VCaP (cell line): ENCODE measurements at regions not wholly inside any gene's neighbourhood (a gene's known extent, or its start where the extent isn't known, plus 50 kb on each side); places are given as distances from the start of the nearest gene placed in this dataset.

Experiments used
- H3K27ac ChIP-seq: fragments of 450-650 bp; 2 replicates; pipeline ENCODE4 v1.5.1; 2017
- TF ChIP-seq, protein P1 (sequence below): fragments of 450-650 bp; conservative IDR thresholded peaks from 2 replicates; pipeline ENCODE4 v1.5.1; 2017; ENCODE audit warnings: mild to moderate bottlenecking, moderate library complexity

DNA sequence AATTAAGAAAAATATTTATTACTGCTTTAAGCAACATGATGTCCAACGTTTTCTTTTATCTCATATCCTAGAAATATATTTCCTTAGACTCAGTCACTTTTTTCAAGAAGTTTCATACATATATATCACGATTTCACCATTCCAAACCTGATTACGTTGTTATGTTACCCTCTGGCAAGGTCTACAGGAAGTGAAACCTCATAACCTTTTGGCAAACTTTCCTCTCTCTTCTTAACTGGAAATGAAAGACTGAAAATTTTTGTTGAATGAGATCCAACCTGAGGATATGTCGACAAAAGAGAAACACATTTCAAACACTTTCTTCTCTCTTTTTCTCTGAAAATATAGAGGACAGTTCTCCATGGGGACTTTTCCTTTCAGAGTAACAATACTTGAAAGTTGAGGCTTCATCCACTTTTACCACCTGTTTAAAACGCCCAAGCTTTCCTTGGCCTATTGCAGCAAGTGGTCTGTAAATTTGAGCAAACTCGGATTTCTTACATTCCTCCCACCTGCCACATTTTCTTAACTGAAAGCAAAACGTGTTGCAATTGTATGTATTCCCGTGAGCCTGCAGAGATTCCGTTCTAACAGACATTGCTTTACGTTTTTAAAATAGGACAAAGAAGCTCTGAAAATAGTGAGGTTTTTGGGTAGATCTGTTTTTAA is 298.1 kb downstream of the CETN3 start:
- TF ChIP-seq, protein P1, sequence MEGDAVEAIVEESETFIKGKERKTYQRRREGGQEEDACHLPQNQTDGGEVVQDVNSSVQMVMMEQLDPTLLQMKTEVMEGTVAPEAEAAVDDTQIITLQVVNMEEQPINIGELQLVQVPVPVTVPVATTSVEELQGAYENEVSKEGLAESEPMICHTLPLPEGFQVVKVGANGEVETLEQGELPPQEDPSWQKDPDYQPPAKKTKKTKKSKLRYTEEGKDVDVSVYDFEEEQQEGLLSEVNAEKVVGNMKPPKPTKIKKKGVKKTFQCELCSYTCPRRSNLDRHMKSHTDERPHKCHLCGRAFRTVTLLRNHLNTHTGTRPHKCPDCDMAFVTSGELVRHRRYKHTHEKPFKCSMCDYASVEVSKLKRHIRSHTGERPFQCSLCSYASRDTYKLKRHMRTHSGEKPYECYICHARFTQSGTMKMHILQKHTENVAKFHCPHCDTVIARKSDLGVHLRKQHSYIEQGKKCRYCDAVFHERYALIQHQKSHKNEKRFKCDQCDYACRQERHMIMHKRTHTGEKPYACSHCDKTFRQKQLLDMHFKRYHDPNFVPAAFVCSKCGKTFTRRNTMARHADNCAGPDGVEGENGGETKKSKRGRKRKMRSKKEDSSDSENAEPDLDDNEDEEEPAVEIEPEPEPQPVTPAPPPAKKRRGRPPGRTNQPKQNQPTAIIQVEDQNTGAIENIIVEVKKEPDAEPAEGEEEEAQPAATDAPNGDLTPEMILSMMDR: no peak
- H3K27ac ChIP-seq: no peak overlapping the region

DNA sequence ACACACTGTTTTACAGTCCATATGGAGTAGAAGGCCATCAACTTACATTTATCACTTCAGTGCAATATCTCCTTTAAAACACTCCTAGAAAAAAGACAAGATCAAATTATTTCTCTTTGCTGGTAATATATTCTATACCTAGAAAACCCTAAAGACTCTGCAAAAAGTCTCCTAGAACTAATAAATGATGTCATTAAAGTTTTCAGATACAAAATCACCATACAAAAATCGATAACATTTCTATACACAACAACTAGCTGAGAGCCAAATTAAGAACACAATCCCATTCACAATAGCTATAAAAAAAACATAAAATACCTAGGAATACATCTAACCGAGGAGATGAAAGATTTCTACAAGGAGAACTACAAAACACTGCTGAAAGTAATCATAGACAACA is 300.3 kb downstream of the CETN3 start:
- TF ChIP-seq, protein P1: no peak
- no peak overlapping the region for H3K27ac ChIP-seq

GRCh38 chr5:90099099-90099498 is 310.5 kb downstream of the CETN3 start:
- no peak overlapping the region for H3K27ac ChIP-seq
- TF ChIP-seq, protein P1: no peak

DNA sequence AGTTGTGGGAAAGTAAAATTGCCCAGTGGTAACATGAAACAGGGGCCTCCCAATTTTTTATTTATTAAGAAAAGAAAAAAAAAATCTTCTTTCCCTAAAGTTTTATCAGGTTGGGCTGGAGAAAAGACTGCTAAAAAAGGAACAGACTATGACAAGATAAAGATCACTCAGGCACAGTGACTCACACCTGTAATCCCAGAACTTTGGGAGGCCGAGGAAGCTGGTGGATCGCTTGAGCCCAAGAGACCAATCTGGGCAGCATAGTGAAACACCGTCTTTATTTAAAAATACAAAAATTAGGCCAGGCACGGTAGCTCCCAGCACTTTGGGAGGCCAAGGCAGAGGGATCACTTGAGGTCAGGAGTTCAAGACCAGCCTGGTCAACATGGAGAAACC is 312.5 kb downstream of the CETN3 start:
- H3K27ac ChIP-seq: no peak overlapping the region
- TF ChIP-seq, protein P1: no peak

GRCh38 chr5:90096415-90097081 is 313.0 kb downstream of the CETN3 start:
- no peak overlapping the region for H3K27ac ChIP-seq
- TF ChIP-seq, protein P1: no peak

DNA sequence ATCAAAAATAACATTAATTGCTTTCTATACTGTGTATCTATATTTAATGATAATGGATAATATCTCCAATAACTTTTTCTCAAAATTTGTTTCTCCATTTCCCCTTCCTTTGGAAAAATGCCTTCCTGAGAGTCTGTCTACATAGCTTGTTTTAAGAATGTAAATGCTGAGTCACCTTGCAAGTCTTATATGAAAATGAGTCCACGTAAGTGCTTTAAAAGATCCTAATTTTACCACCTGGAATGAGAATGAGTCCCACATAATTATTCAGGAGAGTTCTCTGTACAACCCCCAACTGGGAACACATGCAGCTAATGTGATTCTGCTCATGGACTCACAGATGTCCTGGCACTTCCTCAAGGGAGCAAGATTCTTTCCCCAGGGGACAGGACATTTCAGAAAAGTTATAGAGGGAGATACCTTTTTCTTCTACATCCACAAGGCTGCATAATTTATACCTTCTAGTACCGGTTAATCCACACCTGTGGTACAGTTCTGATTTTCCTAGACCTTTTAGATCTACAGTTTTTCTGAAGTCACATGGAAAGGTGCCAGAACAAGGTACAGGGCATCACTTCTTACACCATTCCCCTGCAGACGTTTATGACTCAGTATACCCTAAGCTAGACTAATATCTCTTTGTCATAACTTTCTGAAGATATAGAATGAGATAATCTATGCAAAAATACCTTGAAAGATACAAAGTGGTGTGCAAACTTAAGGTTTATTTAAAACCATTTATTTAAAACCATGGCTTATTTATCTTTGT is 314.1 kb downstream of the CETN3 start:
- H3K27ac ChIP-seq: no peak overlapping the region
- TF ChIP-seq, protein P1: no peak

GRCh38 chr5:90093751-90094485 is 315.6 kb downstream of the CETN3 start:
- no peak overlapping the region for H3K27ac ChIP-seq
- TF ChIP-seq, protein P1: no peak
